Subcutaneous abdominal adipose tissue (tissue), 5 donors: ENCODE measurements at regions not wholly inside any gene's neighbourhood (a gene's known extent, or its start where the extent isn't known, plus 50 kb on each side); places are given as distances from the start of the nearest gene placed in this dataset.

ENCODE experiments used
- H3K27ac ChIP-seq: one replicate; pipeline ENCODE4 v1.7.0; 2013; ENCODE audit warnings: low read depth, mild to moderate bottlenecking, inconsistent platforms, low read length, moderate library complexity
- H3K27me3 ChIP-seq, 5 donors: one replicate each; pipeline ENCODE4 v1.7.0; 2013; ENCODE audit warnings: low read length in 5 of 5, inconsistent platforms in 1 of 5; ENCODE audit not compliant: control insufficient read depth in 5 of 5, insufficient read depth in 4 of 5
- H3K36me3 ChIP-seq, 5 donors: one replicate each; pipeline ENCODE4 v1.7.0; 2013; ENCODE audit warnings: low read length in 5 of 5; ENCODE audit not compliant: control insufficient read depth in 5 of 5, insufficient read depth in 5 of 5
- H3K4me1 ChIP-seq, 5 donors: one replicate each; pipeline ENCODE4 v1.7.0; 2013; ENCODE audit warnings: low read length in 5 of 5, mild to moderate bottlenecking in 3 of 5, moderate library complexity in 1 of 5; ENCODE audit not compliant: control insufficient read depth in 5 of 5, insufficient read depth in 5 of 5
- H3K4me3 ChIP-seq, 5 donors: one replicate each; pipeline ENCODE4 v1.7.0; 2013; ENCODE audit warnings: low read length in 5 of 5, low read depth in 1 of 5
- H3K9ac ChIP-seq, 5 donors: one replicate each; pipeline ENCODE4 v1.7.0; 2013; ENCODE audit warnings: low read length in 5 of 5, mild to moderate bottlenecking in 4 of 5, moderate library complexity in 3 of 5
- H3K9me3 ChIP-seq, 5 donors: one replicate each; pipeline ENCODE4 v1.7.0; 2013; ENCODE audit warnings: low read length in 5 of 5; ENCODE audit not compliant: control insufficient read depth in 5 of 5
- donor health status: healthy.
- donor health status: healthy.
- donor health status: healthy.
- donor health status: healthy.
- donor health status: healthy.

- Histone ChIP-seq H3K9me3 (peaks cover 0 to 8% (median 6%) of the 10 kb centered on the region in 5 donors), H3K36me3 (no peaks in the 10 kb centered on the region), H3K4me1 (no peaks in the 10 kb centered on the region), H3K4me3 (no peak overlapping the region), H3K27ac (no peak overlapping the region), H3K9ac (no peak overlapping the region), H3K27me3 (no peaks in the 10 kb centered on the region)
Observed at GRCh38 chr4:175413561-175413960, 398.5 kb downstream of the GPM6A start.

DNA sequence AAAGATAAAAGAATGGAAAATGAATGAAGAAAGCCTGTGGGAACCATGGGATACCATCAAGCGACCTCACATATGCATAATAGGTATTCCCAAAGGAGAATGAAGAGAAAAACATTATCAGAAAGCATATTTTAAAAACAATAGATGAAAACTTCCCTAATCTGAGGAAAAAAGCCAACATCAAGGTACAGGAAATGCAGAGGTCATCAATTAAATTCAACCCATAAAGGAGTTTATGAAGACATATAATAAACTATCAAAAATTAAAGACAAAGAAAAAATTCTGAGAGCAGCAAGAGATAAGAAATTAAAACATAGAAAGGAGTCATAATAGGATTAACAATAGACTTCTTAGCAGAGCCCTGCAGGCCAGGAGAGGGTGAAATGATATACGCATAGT, 397.5 kb downstream of the GPM6A start:
- peaks cover 0 to 8% (median 6%) of the 10 kb centered on the region in 5 donors for H3K9me3 ChIP-seq
- H3K36me3 ChIP-seq: no peaks in the 10 kb centered on the region
- H3K27me3 ChIP-seq: no peaks in the 10 kb centered on the region
- H3K27ac ChIP-seq: no peak overlapping the region
- H3K4me1 ChIP-seq: no peaks in the 10 kb centered on the region
- no peak overlapping the region for H3K4me3 ChIP-seq
- no peak overlapping the region for H3K9ac ChIP-seq

DNA sequence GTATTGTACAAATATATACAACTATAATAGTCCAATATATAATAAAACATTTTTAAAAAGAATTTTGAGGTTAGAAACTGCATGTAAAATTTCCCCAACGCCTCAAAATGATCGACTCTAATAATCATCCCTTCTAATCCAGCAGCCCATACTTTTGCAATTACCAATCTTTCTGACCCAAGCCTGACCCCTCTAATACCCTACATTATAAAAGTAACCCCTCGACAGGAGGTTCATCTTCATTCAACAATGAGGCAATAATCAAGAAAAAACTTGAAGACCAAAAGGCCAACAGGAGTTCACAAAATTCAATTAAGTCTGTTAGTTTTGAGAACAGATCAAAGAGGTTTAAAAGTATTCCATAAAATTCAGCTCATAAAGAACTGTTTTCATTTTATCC, 393.5 kb downstream of the GPM6A start:
- Histone ChIP-seq H3K4me3 (no peak overlapping the region), H3K36me3 (no peaks in the 10 kb centered on the region), H3K27me3 (no peaks in the 10 kb centered on the region), H3K4me1 (no peaks in the 10 kb centered on the region), H3K9me3 (peaks cover 0 to 8% (median 3%) of the 10 kb centered on the region in 5 donors), H3K27ac (no peak overlapping the region), H3K9ac (no peak overlapping the region)

GRCh38 chr4:175419236-175419718, 392.8 kb downstream of the GPM6A start:
- H3K4me1 ChIP-seq: no peaks in the 10 kb centered on the region
- no peaks in the 10 kb centered on the region for H3K36me3 ChIP-seq
- no peak overlapping the region for H3K4me3 ChIP-seq
- no peak overlapping the region for H3K27ac ChIP-seq
- H3K9me3 ChIP-seq: peaks cover 0 to 6% (median 2%) of the 10 kb centered on the region in 5 donors
- H3K9ac ChIP-seq: no peak overlapping the region
- H3K27me3 ChIP-seq: no peaks in the 10 kb centered on the region

GRCh38 chr4:175421506-175421905, 390.6 kb downstream of the GPM6A start:
- Histone ChIP-seq H3K27me3 (no peaks in the 10 kb centered on the region), H3K9ac (no peak overlapping the region), H3K4me3 (no peak overlapping the region), H3K36me3 (no peaks in the 10 kb centered on the region), H3K9me3 (peaks cover 0 to 2% (median 0%) of the 10 kb centered on the region in 5 donors), H3K4me1 (no peaks in the 10 kb centered on the region), H3K27ac (no peak overlapping the region)

GRCh38 chr4:175422331-175422730, 389.7 kb downstream of the GPM6A start:
- Histone ChIP-seq H3K27me3 (no peaks in the 10 kb centered on the region), H3K9me3 (no peaks in the 10 kb centered on the region), H3K27ac (no peak overlapping the region), H3K4me1 (no peaks in the 10 kb centered on the region), H3K9ac (no peak overlapping the region), H3K4me3 (no peak overlapping the region), H3K36me3 (no peaks in the 10 kb centered on the region)

GRCh38 chr4:175424111-175424510, 388.0 kb downstream of the GPM6A start:
- no peaks in the 10 kb centered on the region for H3K27me3 ChIP-seq
- H3K9me3 ChIP-seq: no peaks in the 10 kb centered on the region
- H3K27ac ChIP-seq: no peak overlapping the region
- H3K9ac ChIP-seq: no peak overlapping the region
- H3K36me3 ChIP-seq: no peaks in the 10 kb centered on the region
- H3K4me1 ChIP-seq: no peaks in the 10 kb centered on the region
- H3K4me3 ChIP-seq: no peak overlapping the region

DNA sequence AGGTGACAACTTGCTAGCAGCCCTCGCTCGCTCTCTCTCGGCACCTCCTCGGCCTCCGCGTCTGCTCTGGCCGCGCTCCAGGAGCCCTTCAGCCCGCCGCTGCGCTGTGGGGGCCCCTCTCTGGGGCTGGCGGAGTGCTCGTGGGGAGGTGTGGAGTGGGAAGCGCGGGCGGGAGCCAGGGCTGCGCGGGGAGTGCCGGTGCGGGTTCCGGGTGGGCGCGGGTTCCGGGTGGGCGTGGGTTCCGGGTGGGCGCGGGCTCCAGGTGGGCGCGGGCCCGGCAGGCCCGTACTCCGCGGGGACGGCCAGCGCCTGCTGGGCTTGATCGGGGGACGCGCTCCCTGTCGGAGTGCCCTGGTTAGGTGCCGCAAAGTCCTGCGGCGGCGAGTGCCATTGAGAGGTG, 384.3 kb downstream of the GPM6A start:
- Histone ChIP-seq H3K36me3 (no peaks in the 10 kb centered on the region), H3K4me1 (no peaks in the 10 kb centered on the region)

GRCh38 chr4:175431694-175432093, 380.4 kb downstream of the GPM6A start:
- H3K4me1 ChIP-seq: no peaks in the 10 kb centered on the region
- no peaks in the 10 kb centered on the region for H3K9me3 ChIP-seq
- no peak overlapping the region for H3K9ac ChIP-seq
- H3K4me3 ChIP-seq: no peak overlapping the region
- H3K36me3 ChIP-seq: no peaks in the 10 kb centered on the region
- H3K27me3 ChIP-seq: no peaks in the 10 kb centered on the region
- H3K27ac ChIP-seq: no peak overlapping the region

More for the DNA sequence above, 384.3 kb downstream of the GPM6A start:
- H3K9ac ChIP-seq: no peak overlapping the region
- H3K4me3 ChIP-seq: no peak overlapping the region
- no peaks in the 10 kb centered on the region for H3K27me3 ChIP-seq
- no peak overlapping the region for H3K27ac ChIP-seq
- H3K9me3 ChIP-seq: no peaks in the 10 kb centered on the region

DNA sequence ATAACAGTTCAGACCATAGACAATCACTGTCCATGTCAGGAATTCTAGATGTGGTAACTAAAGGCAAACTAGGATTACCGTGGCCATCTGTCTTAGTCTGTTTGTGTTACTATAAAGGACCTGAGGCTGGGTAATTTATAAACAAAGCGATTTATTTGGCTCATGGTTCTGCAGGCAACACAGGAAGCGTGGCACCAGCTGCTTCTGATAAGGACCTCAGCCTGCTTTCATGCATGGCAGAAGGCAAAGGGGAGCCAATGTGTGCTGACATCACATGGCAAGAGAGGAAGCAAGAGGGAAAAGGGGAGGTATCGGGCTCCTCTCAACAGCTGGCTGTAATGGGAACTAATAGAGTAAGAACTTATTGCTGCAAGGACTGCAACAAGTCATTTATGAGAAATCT, 376.7 kb downstream of the GPM6A start:
- no peaks in the 10 kb centered on the region for H3K4me1 ChIP-seq
- H3K9ac ChIP-seq: no peak overlapping the region
- no peak overlapping the region for H3K4me3 ChIP-seq
- no peaks in the 10 kb centered on the region for H3K27me3 ChIP-seq
- H3K36me3 ChIP-seq: no peaks in the 10 kb centered on the region
- no peaks in the 10 kb centered on the region for H3K9me3 ChIP-seq
- no peak overlapping the region for H3K27ac ChIP-seq

DNA sequence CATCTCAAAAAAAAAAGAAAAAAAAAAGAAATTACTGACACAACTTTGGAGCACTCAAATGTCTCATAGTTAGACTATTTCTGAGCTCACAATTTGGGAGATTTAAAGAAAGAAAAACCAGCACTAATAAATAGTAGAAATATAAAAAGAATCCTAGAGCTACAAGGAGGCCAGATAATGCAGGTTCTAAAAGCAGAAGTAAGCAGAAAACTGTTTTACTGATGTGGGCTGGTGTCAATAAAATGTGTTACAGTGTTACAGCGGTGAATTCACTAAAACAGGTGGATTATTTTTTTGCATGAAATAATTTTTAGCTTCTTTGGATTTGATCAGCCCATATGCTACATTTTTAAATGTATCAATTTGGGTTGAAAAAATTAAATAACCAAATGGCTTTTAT, 375.9 kb downstream of the GPM6A start:
- no peak overlapping the region for H3K9ac ChIP-seq
- H3K9me3 ChIP-seq: no peaks in the 10 kb centered on the region
- H3K4me3 ChIP-seq: no peak overlapping the region
- no peaks in the 10 kb centered on the region for H3K36me3 ChIP-seq
- no peak overlapping the region for H3K27ac ChIP-seq
- no peaks in the 10 kb centered on the region for H3K27me3 ChIP-seq
- H3K4me1 ChIP-seq: no peaks in the 10 kb centered on the region
